ENCODE measurements at regions not wholly inside any gene's neighbourhood (a gene's known extent, or its start where the extent isn't known, plus 50 kb on each side); places are given as distances from the start of the nearest gene placed in this dataset.

- no peak overlapping the region for H3K4me3 ChIP-seq (ENCODE audit: low read length in 2 of 2)
- no peak overlapping the region for H3K9ac ChIP-seq (ENCODE audit: low read depth in 1 of 2, low read length in 2 of 2)
- no peaks in the 10 kb centered on the region for H3K27me3 ChIP-seq (ENCODE audit: control insufficient read depth in 2 of 2, insufficient read depth in 2 of 2, low read length in 2 of 2)
- H3K36me3 ChIP-seq (ENCODE audit: control insufficient read depth in 2 of 2, insufficient read depth in 2 of 2, low read length in 2 of 2) = no peaks in the 10 kb centered on the region
- no peak overlapping the region for H3K27ac ChIP-seq (ENCODE audit: low read depth in 2 of 2, low read length in 2 of 2)
- H3K9me3 ChIP-seq (ENCODE audit: control insufficient read depth in 2 of 2, low read length in 2 of 2) = no peaks in the 10 kb centered on the region
- peaks cover 0 to 2% of the 10 kb centered on the region in 2 donors for H3K4me1 ChIP-seq (ENCODE audit: control insufficient read depth in 2 of 2, insufficient read depth in 2 of 2, low read length in 2 of 2)
Observed at GRCh38 chr15:70181626-70182255, 84.0 kb upstream of the TLE3 start.

GRCh38 chr15:70180186-70180875 lies 82.6 kb upstream of the TLE3 start:
- H3K9ac ChIP-seq (ENCODE audit: low read depth in 1 of 2, low read length in 2 of 2) = no peak overlapping the region
- H3K4me3 ChIP-seq (ENCODE audit: low read length in 2 of 2) = no peak overlapping the region
- H3K27me3 ChIP-seq (ENCODE audit: control insufficient read depth in 2 of 2, insufficient read depth in 2 of 2, low read length in 2 of 2) = no peaks in the 10 kb centered on the region
- no peaks in the 10 kb centered on the region for H3K9me3 ChIP-seq (ENCODE audit: control insufficient read depth in 2 of 2, low read length in 2 of 2)
- no peak overlapping the region for H3K27ac ChIP-seq (ENCODE audit: low read depth in 2 of 2, low read length in 2 of 2)
- peaks cover 0 to 2% of the 10 kb centered on the region in 2 donors for H3K4me1 ChIP-seq (ENCODE audit: control insufficient read depth in 2 of 2, insufficient read depth in 2 of 2, low read length in 2 of 2)
- no peaks in the 10 kb centered on the region for H3K36me3 ChIP-seq (ENCODE audit: control insufficient read depth in 2 of 2, insufficient read depth in 2 of 2, low read length in 2 of 2)

GRCh38 chr15:70179309-70179892 lies 81.7 kb upstream of the TLE3 start:
- H3K9ac ChIP-seq (ENCODE audit: low read depth in 1 of 2, low read length in 2 of 2) = no peak overlapping the region
- no peaks in the 10 kb centered on the region for H3K36me3 ChIP-seq (ENCODE audit: control insufficient read depth in 2 of 2, insufficient read depth in 2 of 2, low read length in 2 of 2)
- no peak overlapping the region for H3K27ac ChIP-seq (ENCODE audit: low read depth in 2 of 2, low read length in 2 of 2)
- H3K4me3 ChIP-seq (ENCODE audit: low read length in 2 of 2) = no peak overlapping the region
- H3K4me1 ChIP-seq (ENCODE audit: control insufficient read depth in 2 of 2, insufficient read depth in 2 of 2, low read length in 2 of 2) = peaks cover 0 to 2% of the 10 kb centered on the region in 2 donors
- H3K27me3 ChIP-seq (ENCODE audit: control insufficient read depth in 2 of 2, insufficient read depth in 2 of 2, low read length in 2 of 2) = no peaks in the 10 kb centered on the region
- H3K9me3 ChIP-seq (ENCODE audit: control insufficient read depth in 2 of 2, low read length in 2 of 2) = no peaks in the 10 kb centered on the region

GRCh38 chr15:70178335-70179084 lies 80.8 kb upstream of the TLE3 start:
- H3K9ac ChIP-seq (ENCODE audit: low read depth in 1 of 2, low read length in 2 of 2) = no peak overlapping the region
- peaks cover 0 to 2% of the 10 kb centered on the region in 2 donors for H3K4me1 ChIP-seq (ENCODE audit: control insufficient read depth in 2 of 2, insufficient read depth in 2 of 2, low read length in 2 of 2)
- H3K36me3 ChIP-seq (ENCODE audit: control insufficient read depth in 2 of 2, insufficient read depth in 2 of 2, low read length in 2 of 2) = no peaks in the 10 kb centered on the region
- H3K27me3 ChIP-seq (ENCODE audit: control insufficient read depth in 2 of 2, insufficient read depth in 2 of 2, low read length in 2 of 2) = no peaks in the 10 kb centered on the region
- H3K27ac ChIP-seq (ENCODE audit: low read depth in 2 of 2, low read length in 2 of 2) = no peak overlapping the region
- no peaks in the 10 kb centered on the region for H3K9me3 ChIP-seq (ENCODE audit: control insufficient read depth in 2 of 2, low read length in 2 of 2)
- H3K4me3 ChIP-seq (ENCODE audit: low read length in 2 of 2) = no peak overlapping the region

GRCh38 chr15:70172566-70173225 lies 75.0 kb upstream of the TLE3 start:
- H3K27ac ChIP-seq (ENCODE audit: low read depth in 2 of 2, low read length in 2 of 2) = no peak overlapping the region
- H3K9ac ChIP-seq (ENCODE audit: low read depth in 1 of 2, low read length in 2 of 2) = no peak overlapping the region
- H3K9me3 ChIP-seq (ENCODE audit: control insufficient read depth in 2 of 2, low read length in 2 of 2) = no peaks in the 10 kb centered on the region
- H3K4me1 ChIP-seq (ENCODE audit: control insufficient read depth in 2 of 2, insufficient read depth in 2 of 2, low read length in 2 of 2) = no peaks in the 10 kb centered on the region
- H3K27me3 ChIP-seq (ENCODE audit: control insufficient read depth in 2 of 2, insufficient read depth in 2 of 2, low read length in 2 of 2) = no peaks in the 10 kb centered on the region
- no peaks in the 10 kb centered on the region for H3K36me3 ChIP-seq (ENCODE audit: control insufficient read depth in 2 of 2, insufficient read depth in 2 of 2, low read length in 2 of 2)
- H3K4me3 ChIP-seq (ENCODE audit: low read length in 2 of 2) = no peak overlapping the region

GRCh38 chr15:70172124-70172523 lies 74.4 kb upstream of the TLE3 start:
- Histone ChIP-seq H3K4me3 (ENCODE audit: low read length in 2 of 2) (no peak overlapping the region), H3K4me1 (ENCODE audit: control insufficient read depth in 2 of 2, insufficient read depth in 2 of 2, low read length in 2 of 2) (no peaks in the 10 kb centered on the region), H3K27me3 (ENCODE audit: control insufficient read depth in 2 of 2, insufficient read depth in 2 of 2, low read length in 2 of 2) (no peaks in the 10 kb centered on the region), H3K9me3 (ENCODE audit: control insufficient read depth in 2 of 2, low read length in 2 of 2) (no peaks in the 10 kb centered on the region), H3K27ac (ENCODE audit: low read depth in 2 of 2, low read length in 2 of 2) (no peak overlapping the region), H3K36me3 (ENCODE audit: control insufficient read depth in 2 of 2, insufficient read depth in 2 of 2, low read length in 2 of 2) (no peaks in the 10 kb centered on the region), H3K9ac (ENCODE audit: low read depth in 1 of 2, low read length in 2 of 2) (no peak overlapping the region)

GRCh38 chr15:70171256-70171886 lies 73.7 kb upstream of the TLE3 start:
- Histone ChIP-seq H3K27me3 (ENCODE audit: control insufficient read depth in 2 of 2, insufficient read depth in 2 of 2, low read length in 2 of 2) (no peaks in the 10 kb centered on the region), H3K9ac (ENCODE audit: low read depth in 1 of 2, low read length in 2 of 2) (no peak overlapping the region), H3K27ac (ENCODE audit: low read depth in 2 of 2, low read length in 2 of 2) (no peak overlapping the region), H3K4me1 (ENCODE audit: control insufficient read depth in 2 of 2, insufficient read depth in 2 of 2, low read length in 2 of 2) (no peaks in the 10 kb centered on the region), H3K4me3 (ENCODE audit: low read length in 2 of 2) (no peak overlapping the region), H3K36me3 (ENCODE audit: control insufficient read depth in 2 of 2, insufficient read depth in 2 of 2, low read length in 2 of 2) (no peaks in the 10 kb centered on the region), H3K9me3 (ENCODE audit: control insufficient read depth in 2 of 2, low read length in 2 of 2) (no peaks in the 10 kb centered on the region)

- Histone ChIP-seq H3K4me1 (ENCODE audit: control insufficient read depth in 2 of 2, insufficient read depth in 2 of 2, low read length in 2 of 2) (no peaks in the 10 kb centered on the region), H3K9me3 (ENCODE audit: control insufficient read depth in 2 of 2, low read length in 2 of 2) (no peaks in the 10 kb centered on the region), H3K36me3 (ENCODE audit: control insufficient read depth in 2 of 2, insufficient read depth in 2 of 2, low read length in 2 of 2) (no peaks in the 10 kb centered on the region), H3K9ac (ENCODE audit: low read depth in 1 of 2, low read length in 2 of 2) (no peak overlapping the region), H3K27me3 (ENCODE audit: control insufficient read depth in 2 of 2, insufficient read depth in 2 of 2, low read length in 2 of 2) (no peaks in the 10 kb centered on the region), H3K27ac (ENCODE audit: low read depth in 2 of 2, low read length in 2 of 2) (no peak overlapping the region), H3K4me3 (ENCODE audit: low read length in 2 of 2) (no peak overlapping the region)
Observed at GRCh38 chr15:70170096-70170699, 72.5 kb upstream of the TLE3 start.

GRCh38 chr15:70169147-70169546 lies 71.4 kb upstream of the TLE3 start:
- H3K27me3 ChIP-seq (ENCODE audit: control insufficient read depth in 2 of 2, insufficient read depth in 2 of 2, low read length in 2 of 2) = no peaks in the 10 kb centered on the region
- no peaks in the 10 kb centered on the region for H3K4me1 ChIP-seq (ENCODE audit: control insufficient read depth in 2 of 2, insufficient read depth in 2 of 2, low read length in 2 of 2)
- no peak overlapping the region for H3K4me3 ChIP-seq (ENCODE audit: low read length in 2 of 2)
- no peak overlapping the region for H3K27ac ChIP-seq (ENCODE audit: low read depth in 2 of 2, low read length in 2 of 2)
- no peaks in the 10 kb centered on the region for H3K9me3 ChIP-seq (ENCODE audit: control insufficient read depth in 2 of 2, low read length in 2 of 2)
- no peak overlapping the region for H3K9ac ChIP-seq (ENCODE audit: low read depth in 1 of 2, low read length in 2 of 2)
- H3K36me3 ChIP-seq (ENCODE audit: control insufficient read depth in 2 of 2, insufficient read depth in 2 of 2, low read length in 2 of 2) = no peaks in the 10 kb centered on the region

Data from mucosa of rectum (tissue), 2 donors.